ENCODE measurements at regions not wholly inside any gene's neighbourhood (a gene's known extent, or its start where the extent isn't known, plus 50 kb on each side); places are given as distances from the start of the nearest gene placed in this dataset.
A peak's percentile ranks its signal among the peaks of the same experiment; 100 is the strongest.

DNA sequence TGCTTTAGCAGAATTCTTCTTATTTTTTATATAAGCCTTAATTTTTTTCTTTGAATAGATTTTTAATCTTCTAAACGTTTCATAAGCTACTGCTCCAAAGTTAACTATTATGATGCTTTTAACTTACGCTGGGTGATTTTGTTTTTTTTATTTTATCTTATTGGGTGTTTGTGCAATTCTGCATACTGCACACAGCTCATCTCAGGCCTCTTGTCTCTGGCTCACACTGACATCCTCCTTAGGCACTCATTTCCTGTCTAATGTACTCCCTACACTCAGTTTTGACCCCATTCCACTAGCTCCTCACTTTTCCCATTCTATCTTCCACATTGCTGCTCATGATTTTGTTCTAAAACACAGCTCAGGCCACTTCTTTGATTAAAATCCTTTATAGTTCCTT is 111.9 kb upstream of the MAP9 start:
- Histone ChIP-seq H3K9ac (ENCODE audit: low read length) (no peak overlapping the region), H3K36me3 (ENCODE audit: control insufficient read depth, insufficient read depth, low read length, severe bottlenecking) (no peaks in the 10 kb centered on the region), H3K4me1 (ENCODE audit: control insufficient read depth, insufficient read depth, low read length) (peaks cover 10% of the 10 kb centered on the region), H3K4me3 (ENCODE audit: low read length) (no peak overlapping the region), H3K9me3 (ENCODE audit: control insufficient read depth, low read length) (no peaks in the 10 kb centered on the region), H3K27me3 (replicated peaks; ENCODE audit: control insufficient read depth, insufficient read depth, low read length) (no peaks in the 10 kb centered on the region)
- DNase-seq (ENCODE audit: low read depth), result no peak

GRCh38 chr4:155487210-155487609 is 110.4 kb upstream of the MAP9 start:
- no peaks in the 10 kb centered on the region for H3K9me3 ChIP-seq (ENCODE audit: control insufficient read depth, low read length)
- no peak for DNase-seq (ENCODE audit: low read depth)
- peaks cover 10% of the 10 kb centered on the region for H3K4me1 ChIP-seq (ENCODE audit: control insufficient read depth, insufficient read depth, low read length)
- no peak overlapping the region for H3K9ac ChIP-seq (ENCODE audit: low read length)
- no peak overlapping the region for H3K4me3 ChIP-seq (ENCODE audit: low read length)
- no peaks in the 10 kb centered on the region for H3K27me3 ChIP-seq (replicated peaks; ENCODE audit: control insufficient read depth, insufficient read depth, low read length)
- no peaks in the 10 kb centered on the region for H3K36me3 ChIP-seq (ENCODE audit: control insufficient read depth, insufficient read depth, low read length, severe bottlenecking)

DNA sequence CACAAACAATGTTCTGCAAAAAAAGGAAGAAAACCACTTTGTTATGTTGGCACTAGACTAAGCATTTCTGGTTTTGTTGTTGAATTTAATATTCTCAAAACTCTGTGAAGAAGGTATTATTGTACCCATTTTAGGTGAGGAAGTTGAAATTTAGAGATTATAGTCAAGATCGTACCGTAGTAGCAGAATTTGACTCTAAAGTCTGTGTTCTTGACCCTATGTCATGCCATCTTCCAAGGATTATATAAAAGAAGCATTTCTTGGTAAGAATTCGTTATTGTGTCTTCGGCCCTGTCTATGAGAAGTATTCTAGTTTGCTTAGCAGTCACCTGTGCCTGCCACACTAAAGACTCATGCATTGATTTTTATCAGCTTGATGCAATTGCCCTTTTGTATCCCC is 104.4 kb upstream of the MAP9 start:
- no peak for DNase-seq (ENCODE audit: low read depth)
- H3K27me3 ChIP-seq (replicated peaks; ENCODE audit: control insufficient read depth, insufficient read depth, low read length), result no peaks in the 10 kb centered on the region
- H3K36me3 ChIP-seq (ENCODE audit: control insufficient read depth, insufficient read depth, low read length, severe bottlenecking), result no peaks in the 10 kb centered on the region
- peaks cover 19% of the 10 kb centered on the region for H3K4me1 ChIP-seq (ENCODE audit: control insufficient read depth, insufficient read depth, low read length)
- no peaks in the 10 kb centered on the region for H3K9me3 ChIP-seq (ENCODE audit: control insufficient read depth, low read length)
- no peak overlapping the region for H3K9ac ChIP-seq (ENCODE audit: low read length)
- no peak overlapping the region for H3K4me3 ChIP-seq (ENCODE audit: low read length)

DNA sequence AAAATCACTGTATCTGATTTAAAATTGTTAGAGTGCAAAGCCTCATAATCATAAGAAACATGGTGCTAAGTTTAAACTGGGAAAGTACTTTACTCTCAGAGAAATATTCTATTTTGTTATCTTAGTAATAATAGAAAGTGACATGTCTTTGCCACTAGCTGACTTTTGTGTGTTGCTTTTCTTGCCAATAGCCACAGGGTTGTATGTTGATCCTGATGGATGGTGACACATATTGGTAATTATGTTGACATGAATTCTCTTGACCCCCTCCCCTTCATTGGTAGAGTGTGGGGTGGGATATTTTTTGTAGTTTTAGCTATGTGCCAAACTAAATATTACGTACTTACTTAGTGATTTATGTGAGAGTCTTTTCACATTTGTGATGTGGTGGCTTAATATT is 103.1 kb upstream of the MAP9 start:
- Histone ChIP-seq H3K27me3 (replicated peaks; ENCODE audit: control insufficient read depth, insufficient read depth, low read length) (no peaks in the 10 kb centered on the region), H3K36me3 (ENCODE audit: control insufficient read depth, insufficient read depth, low read length, severe bottlenecking) (no peaks in the 10 kb centered on the region), H3K4me1 (ENCODE audit: control insufficient read depth, insufficient read depth, low read length) (peaks cover 19% of the 10 kb centered on the region), H3K4me3 (ENCODE audit: low read length) (no peak overlapping the region), H3K9ac (ENCODE audit: low read length) (no peak overlapping the region), H3K9me3 (ENCODE audit: control insufficient read depth, low read length) (no peaks in the 10 kb centered on the region)
- no peak for DNase-seq (ENCODE audit: low read depth)

- Histone ChIP-seq H3K4me3 (ENCODE audit: low read length) (no peak overlapping the region), H3K9me3 (ENCODE audit: control insufficient read depth, low read length) (no peaks in the 10 kb centered on the region), H3K4me1 (ENCODE audit: control insufficient read depth, insufficient read depth, low read length) (peaks cover 23% of the 10 kb centered on the region), H3K36me3 (ENCODE audit: control insufficient read depth, insufficient read depth, low read length, severe bottlenecking) (no peaks in the 10 kb centered on the region), H3K27me3 (replicated peaks; ENCODE audit: control insufficient read depth, insufficient read depth, low read length) (no peaks in the 10 kb centered on the region), H3K9ac (ENCODE audit: low read length) (no peak overlapping the region)
- no peak for DNase-seq (ENCODE audit: low read depth)
Observed at GRCh38 chr4:155478336-155478835, 101.6 kb upstream of the MAP9 start.

- peaks cover 23% of the 10 kb centered on the region for H3K4me1 ChIP-seq (ENCODE audit: control insufficient read depth, insufficient read depth, low read length)
- no peak for DNase-seq (ENCODE audit: low read depth)
- no peak overlapping the region for H3K9ac ChIP-seq (ENCODE audit: low read length)
- no peak overlapping the region for H3K4me3 ChIP-seq (ENCODE audit: low read length)
- H3K9me3 ChIP-seq (ENCODE audit: control insufficient read depth, low read length), result no peaks in the 10 kb centered on the region
- H3K27me3 ChIP-seq (replicated peaks; ENCODE audit: control insufficient read depth, insufficient read depth, low read length), result no peaks in the 10 kb centered on the region
- H3K36me3 ChIP-seq (ENCODE audit: control insufficient read depth, insufficient read depth, low read length, severe bottlenecking), result no peaks in the 10 kb centered on the region
Observed at GRCh38 chr4:155474758-155475157, 98.0 kb upstream of the MAP9 start.

DNA sequence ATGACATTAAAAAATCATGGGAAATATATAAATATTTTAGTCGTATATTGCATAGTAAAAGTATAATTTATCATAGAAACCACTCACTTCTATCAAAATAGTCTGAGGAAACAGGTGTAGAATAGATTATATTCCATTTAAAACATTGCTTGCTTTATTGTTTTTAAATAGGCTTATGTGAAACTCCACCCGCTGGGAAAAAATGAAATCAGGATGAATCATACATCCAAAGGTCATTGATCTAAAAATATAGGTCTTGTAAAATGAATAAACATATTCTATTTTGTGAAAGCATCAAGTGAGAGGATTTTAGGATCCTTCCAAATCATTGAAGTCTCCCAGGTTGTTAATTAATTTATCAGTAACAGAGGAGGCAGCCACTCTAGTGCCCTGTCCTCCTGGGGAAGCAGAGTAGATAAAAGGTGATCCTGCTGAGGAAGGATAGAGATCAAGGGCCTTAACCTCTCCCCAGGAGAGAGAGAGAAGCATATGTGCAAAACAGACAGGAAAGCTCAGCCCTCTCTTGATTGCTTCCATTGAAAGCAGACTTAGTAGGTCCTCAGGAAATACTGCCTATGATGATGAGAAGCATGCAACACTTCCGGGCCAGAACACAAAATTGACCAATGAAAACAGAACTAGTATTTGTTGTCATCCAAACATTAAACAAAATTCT is 96.8 kb upstream of the MAP9 start:
- Histone ChIP-seq H3K27me3 (replicated peaks; ENCODE audit: control insufficient read depth, insufficient read depth, low read length) (no peaks in the 10 kb centered on the region), H3K36me3 (ENCODE audit: control insufficient read depth, insufficient read depth, low read length, severe bottlenecking) (no peaks in the 10 kb centered on the region), H3K4me1 (ENCODE audit: control insufficient read depth, insufficient read depth, low read length) (peaks cover 13% of the 10 kb centered on the region), H3K9ac (ENCODE audit: low read length) (no peak overlapping the region), H3K4me3 (ENCODE audit: low read length) (no peak overlapping the region), H3K9me3 (ENCODE audit: control insufficient read depth, low read length) (no peaks in the 10 kb centered on the region)
- DNase-seq (ENCODE audit: low read depth), result peak; percentile 13

DNA sequence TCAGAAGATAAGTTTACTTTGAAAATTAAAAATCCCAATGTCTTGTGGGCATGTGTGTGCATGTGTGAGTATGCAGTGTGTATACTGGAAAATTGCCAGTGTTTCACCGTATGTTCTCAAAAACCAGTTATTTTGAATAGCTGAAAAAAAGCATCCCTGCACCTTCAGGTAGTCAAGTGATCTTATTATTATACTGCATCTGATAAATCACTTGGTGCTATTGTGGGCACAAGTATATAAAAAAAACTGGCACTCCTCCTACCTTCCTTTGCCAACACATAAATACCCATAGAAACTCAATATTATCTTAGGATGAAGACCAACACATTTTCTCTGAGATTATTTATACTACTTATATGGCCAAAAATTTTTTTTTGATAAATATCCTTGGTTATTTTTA is 91.5 kb upstream of the MAP9 start:
- Histone ChIP-seq H3K9ac (ENCODE audit: low read length) (no peak overlapping the region), H3K9me3 (ENCODE audit: control insufficient read depth, low read length) (no peaks in the 10 kb centered on the region), H3K4me1 (ENCODE audit: control insufficient read depth, insufficient read depth, low read length) (peaks cover 7% of the 10 kb centered on the region), H3K36me3 (ENCODE audit: control insufficient read depth, insufficient read depth, low read length, severe bottlenecking) (no peaks in the 10 kb centered on the region), H3K4me3 (ENCODE audit: low read length) (no peak overlapping the region), H3K27me3 (replicated peaks; ENCODE audit: control insufficient read depth, insufficient read depth, low read length) (no peaks in the 10 kb centered on the region)
- no peak for DNase-seq (ENCODE audit: low read depth)

DNA sequence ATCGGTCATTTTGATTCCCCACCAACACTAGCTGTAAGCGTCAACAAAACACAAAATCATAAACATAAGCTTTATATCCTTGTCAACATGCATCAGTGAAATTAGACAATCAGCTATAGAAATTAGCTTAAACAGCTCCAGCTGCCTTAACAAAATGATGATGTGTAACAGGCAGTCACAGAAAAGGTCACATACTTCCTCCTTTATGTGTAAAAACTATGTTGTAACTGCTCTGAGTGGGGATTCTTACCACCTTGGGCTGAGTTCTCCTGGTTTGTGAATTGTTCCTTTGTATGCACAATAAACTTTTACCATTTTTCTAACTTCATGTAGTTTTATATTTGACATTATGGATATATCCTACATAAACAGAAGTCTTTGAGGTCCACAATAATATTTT is 73.9 kb upstream of the MAP9 start:
- DNase-seq (ENCODE audit: low read depth), result peak; percentile 27
- Histone ChIP-seq H3K9ac (ENCODE audit: low read length) (no peak overlapping the region), H3K9me3 (ENCODE audit: control insufficient read depth, low read length) (no peaks in the 10 kb centered on the region), H3K4me3 (ENCODE audit: low read length) (no peak overlapping the region), H3K27me3 (replicated peaks; ENCODE audit: control insufficient read depth, insufficient read depth, low read length) (no peaks in the 10 kb centered on the region), H3K4me1 (ENCODE audit: control insufficient read depth, insufficient read depth, low read length) (no peaks in the 10 kb centered on the region), H3K36me3 (ENCODE audit: control insufficient read depth, insufficient read depth, low read length, severe bottlenecking) (no peaks in the 10 kb centered on the region)

GRCh38 chr4:155445306-155445705 is 68.5 kb upstream of the MAP9 start:
- Histone ChIP-seq H3K27me3 (replicated peaks; ENCODE audit: control insufficient read depth, insufficient read depth, low read length) (no peaks in the 10 kb centered on the region), H3K36me3 (ENCODE audit: control insufficient read depth, insufficient read depth, low read length, severe bottlenecking) (no peaks in the 10 kb centered on the region), H3K9ac (ENCODE audit: low read length) (no peak overlapping the region), H3K9me3 (ENCODE audit: control insufficient read depth, low read length) (no peaks in the 10 kb centered on the region), H3K4me1 (ENCODE audit: control insufficient read depth, insufficient read depth, low read length) (peaks cover 10% of the 10 kb centered on the region), H3K4me3 (ENCODE audit: low read length) (no peak overlapping the region)
- DNase-seq (ENCODE audit: low read depth), result no peak

DNA sequence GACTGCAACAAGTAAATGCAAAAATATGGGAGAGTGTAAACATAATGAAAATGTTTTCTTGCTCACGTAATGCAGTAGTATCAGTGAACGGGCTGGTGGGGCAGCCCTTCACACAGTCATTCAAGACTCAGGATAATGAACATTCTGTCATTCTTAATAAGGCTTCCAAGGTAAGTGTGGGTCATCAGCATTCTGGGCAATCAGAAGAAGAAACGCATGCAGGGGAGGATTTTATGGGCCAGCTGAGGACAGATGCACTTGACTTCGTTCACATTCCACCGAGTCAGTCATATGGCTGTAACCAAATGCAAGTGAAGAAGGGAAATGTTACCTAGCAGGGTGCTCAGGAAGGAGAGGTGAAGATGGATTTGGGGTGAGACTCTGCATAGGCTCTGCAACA is 68.0 kb upstream of the MAP9 start:
- Histone ChIP-seq H3K4me1 (ENCODE audit: control insufficient read depth, insufficient read depth, low read length) (peaks cover 10% of the 10 kb centered on the region), H3K4me3 (ENCODE audit: low read length) (no peak overlapping the region), H3K9ac (ENCODE audit: low read length) (no peak overlapping the region), H3K27me3 (replicated peaks; ENCODE audit: control insufficient read depth, insufficient read depth, low read length) (no peaks in the 10 kb centered on the region), H3K9me3 (ENCODE audit: control insufficient read depth, low read length) (no peaks in the 10 kb centered on the region), H3K36me3 (ENCODE audit: control insufficient read depth, insufficient read depth, low read length, severe bottlenecking) (no peaks in the 10 kb centered on the region)
- DNase-seq (ENCODE audit: low read depth), result no peak
